Activated CD4-positive, alpha-beta T cell treated with anti-CD3 and anti-CD28 coated beads for 24 hours (primary cell): ENCODE measurements at regions not wholly inside any gene's neighbourhood (a gene's known extent, or its start where the extent isn't known, plus 50 kb on each side); places are given as distances from the start of the nearest gene placed in this dataset.

Experiments
- DNase-seq, 2 donors: peaks; one replicate each; pipeline ENCODE4 v3.0.0-alpha.2; 2020; ENCODE audit warnings: low read depth in 2 of 2

GRCh38 chr13:76094645-76095044 is 458.5 kb downstream of the LMO7 start:
- no peak for DNase-seq

- no peak for DNase-seq
Measured at GRCh38 chr13:76091076-76091475, 454.9 kb downstream of the LMO7 start.

GRCh38 chr13:76086729-76087128 is 450.6 kb downstream of the LMO7 start:
- no peak for DNase-seq

- no peak for DNase-seq
Measured at GRCh38 chr13:76067850-76068249, 431.7 kb downstream of the LMO7 start.

GRCh38 chr13:76053181-76053580 is 417.1 kb downstream of the LMO7 start:
- DNase-seq: no peak

- no peak for DNase-seq
Measured at GRCh38 chr13:76049376-76049746, 413.2 kb downstream of the LMO7 start.

GRCh38 chr13:76048675-76049375 is 412.7 kb downstream of the LMO7 start:
- DNase-seq: no peak

- DNase-seq: no peak
Measured at GRCh38 chr13:76048131-76048530, 412.0 kb downstream of the LMO7 start.

GRCh38 chr13:76043874-76044273 is 407.7 kb downstream of the LMO7 start:
- no peak for DNase-seq

GRCh38 chr13:76038920-76039716 is 403.0 kb downstream of the LMO7 start:
- DNase-seq: no peak

GRCh38 chr13:76036176-76036575 is 400.0 kb downstream of the LMO7 start:
- no peak for DNase-seq

- DNase-seq: no peak
Measured at GRCh38 chr13:76035711-76036110, 399.6 kb downstream of the LMO7 start.

GRCh38 chr13:76029706-76030105 is 393.6 kb downstream of the LMO7 start:
- no peak for DNase-seq

- DNase-seq: no peak
Measured at GRCh38 chr13:76029088-76029487, 393.0 kb downstream of the LMO7 start.

GRCh38 chr13:76027131-76027530 is 391.0 kb downstream of the LMO7 start:
- DNase-seq: no peak

GRCh38 chr13:76025392-76025791 is 389.3 kb downstream of the LMO7 start:
- DNase-seq: no peak

GRCh38 chr13:76024151-76024550 is 388.0 kb downstream of the LMO7 start:
- DNase-seq: no peak

- DNase-seq: no peak
Measured at GRCh38 chr13:76023652-76024051, 387.5 kb downstream of the LMO7 start.

GRCh38 chr13:76020421-76020955 is 384.4 kb downstream of the LMO7 start:
- no peak for DNase-seq

GRCh38 chr13:76019421-76020044 is 383.4 kb downstream of the LMO7 start:
- DNase-seq: no peak

- no peak for DNase-seq
Measured at GRCh38 chr13:76017861-76018556, 381.9 kb downstream of the LMO7 start.

GRCh38 chr13:76016799-76017400 is 380.8 kb downstream of the LMO7 start:
- no peak for DNase-seq
